Common myeloid progenitor, CD34-positive (primary cell): ENCODE measurements at regions not wholly inside any gene's neighbourhood (a gene's known extent, or its start where the extent isn't known, plus 50 kb on each side); places are given as distances from the start of the nearest gene placed in this dataset.

ENCODE experiments used
- CTCF ChIA-PET: fragments of 350-600 bp; sonication (Branson Sonifier 250); formaldehyde crosslinking; loops from one replicate; lab custom pipeline; 2021; ENCODE audit warnings: antibody characterized with exemption; lab: Charles Lee
- POLR2A ChIA-PET: fragments of 350-600 bp; sonication (Branson Sonifier 250); formaldehyde crosslinking; loops from one replicate; lab custom pipeline; 2021; ENCODE audit warnings: antibody characterized with exemption; lab: Charles Lee
- DNase-seq, 3 donors: peaks; one replicate each; pipeline versions ENCODE4 v3.0.0 to v3.0.0-alpha.2; 2013
- H3K27ac ChIP-seq, 2 experiments: 1 replicate in 1 of 2; 2 replicates in 1 of 2; pipeline ENCODE4 v1.7.0; 2013; ENCODE audit warnings: inconsistent platforms in 2 of 2, low read length in 2 of 2, mild to moderate bottlenecking in 2 of 2, low read depth in 1 of 2, moderate library complexity in 1 of 2; ENCODE audit not compliant: severe bottlenecking in 2 of 2, insufficient read depth in 1 of 2, poor library complexity in 1 of 2
- H3K27me3 ChIP-seq, 5 experiments: replicated peaks in 2 of 5; 1 replicate in 3 of 5; 2 replicates in 2 of 5; pipeline versions ENCODE4 v1.6.1 to v1.7.0; 2013; ENCODE audit warnings: low read length in 4 of 5, mild to moderate bottlenecking in 2 of 5, moderate library complexity in 2 of 5, inconsistent platforms in 1 of 5; ENCODE audit not compliant: insufficient read depth in 5 of 5, control insufficient read depth in 4 of 5
- H3K36me3 ChIP-seq, 4 experiments: 1 replicate in 2 of 4; 2 replicates in 2 of 4; pipeline versions ENCODE4 v1.6.1 to v1.7.0; 2013; ENCODE audit warnings: low read length in 3 of 4, control low read depth in 1 of 4, mild to moderate bottlenecking in 1 of 4; ENCODE audit not compliant: control insufficient read depth in 4 of 4, insufficient read depth in 4 of 4
- H3K4me1 ChIP-seq, 4 experiments: 1 replicate in 3 of 4; 2 replicates in 1 of 4; pipeline versions ENCODE4 v1.6.1 to v1.7.1; 2013; ENCODE audit warnings: low read length in 3 of 4, mild to moderate bottlenecking in 3 of 4, control low read depth in 1 of 4, inconsistent platforms in 1 of 4, moderate library complexity in 1 of 4; ENCODE audit not compliant: control insufficient read depth in 4 of 4, insufficient read depth in 4 of 4; ENCODE audit errors: control extremely low read depth in 1 of 4
- H3K4me3 ChIP-seq, 7 experiments: 1 replicate in 4 of 7; 2 replicates in 3 of 7; pipeline versions ENCODE4 v1.5.1 to v1.7.0; 2013; ENCODE audit warnings: mild to moderate bottlenecking in 7 of 7, low read length in 6 of 7, moderate library complexity in 6 of 7, inconsistent platforms in 2 of 7, low read depth in 2 of 7, control low read depth in 1 of 7; ENCODE audit not compliant: insufficient read depth in 4 of 7, control insufficient read depth in 1 of 7; ENCODE audit errors: extremely low read depth in 1 of 7
- H3K9me3 ChIP-seq, 5 experiments: 1 replicate in 4 of 5; 2 replicates in 1 of 5; pipeline versions ENCODE4 v1.6.1 to v1.7.1; 2013; ENCODE audit warnings: low read length in 4 of 5, mild to moderate bottlenecking in 2 of 5, inconsistent platforms in 1 of 5, low read depth in 1 of 5, moderate library complexity in 1 of 5; ENCODE audit not compliant: control insufficient read depth in 4 of 5, insufficient read depth in 2 of 5; ENCODE audit errors: control extremely low read depth in 1 of 5
- WGBS: methylation state at CpG from one replicate; pipeline ENCODE4 v1.1.5; 2013; ENCODE audit not compliant: insufficient coverage; 5-methylcytosine and 5-hydroxymethylcytosine counted together

DNA sequence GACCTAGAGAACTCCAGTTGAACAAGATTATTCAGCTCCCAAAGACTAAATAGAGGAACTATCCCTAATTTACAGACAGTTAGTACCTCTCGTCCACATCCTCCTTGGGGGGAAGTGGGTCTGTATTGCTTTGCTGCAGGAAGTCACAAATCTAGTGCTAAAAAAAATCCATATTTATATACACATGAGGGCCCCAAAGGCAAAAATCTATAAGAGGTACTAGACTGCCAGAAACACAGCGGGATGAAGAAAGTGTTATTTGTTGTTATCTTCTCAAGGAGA is 190.1 kb downstream of the TTC8 start:
- no peak overlapping the region for H3K27ac ChIP-seq
- peak in 2 of 3 donors; percentile 58 to 65 for DNase-seq
- ChIA-PET POLR2A (no interaction called here), CTCF (interaction anchor here (1.0 kb wide), 2 partner anchors 12 to 346 kb away, joined by 3 to 5 read pairs; no protein-coding TSS in a partner anchor)
- no peaks in the 10 kb centered on the region for H3K36me3 ChIP-seq
- H3K27me3 ChIP-seq: peaks cover 0 to 3% (median 0%) of the 10 kb centered on the region in 5 experiments
- peak overlapping the region in 2 of 7 experiments; percentile 3 to 9 for H3K4me3 ChIP-seq
- 0% methylated on average over 1 of the region's 2 CpGs for WGBS
- H3K4me1 ChIP-seq: peaks cover 3 to 15% (median 14%) of the 10 kb centered on the region in 4 experiments
- peaks cover 0 to 3% (median 0%) of the 10 kb centered on the region in 5 experiments for H3K9me3 ChIP-seq

DNA sequence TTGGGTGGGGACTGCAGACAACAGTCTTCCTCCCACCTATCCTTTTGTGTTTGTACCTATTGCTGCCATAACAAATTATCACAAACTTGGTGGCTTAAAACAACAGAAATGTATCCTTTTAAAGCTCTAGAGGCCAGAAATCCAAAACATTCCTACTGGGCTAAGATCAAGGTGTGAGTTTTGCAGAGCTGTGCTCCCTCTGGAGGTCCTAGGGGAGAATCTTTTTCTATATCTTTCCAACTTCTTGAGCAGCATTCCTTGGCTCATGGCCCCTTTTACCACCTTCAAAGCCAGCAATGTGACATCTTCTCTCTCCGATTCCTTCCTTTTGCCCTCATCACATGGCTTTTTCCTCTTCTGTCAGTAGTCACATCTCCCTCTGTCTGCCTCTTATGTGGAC is 190.6 kb downstream of the TTC8 start:
- Histone ChIP-seq H3K4me3 (no peak overlapping the region), H3K27ac (no peak overlapping the region), H3K27me3 (peaks cover 0 to 3% (median 0%) of the 10 kb centered on the region in 5 experiments), H3K36me3 (no peaks in the 10 kb centered on the region), H3K9me3 (peaks cover 0 to 3% (median 0%) of the 10 kb centered on the region in 5 experiments), H3K4me1 (peaks cover 3 to 15% (median 14%) of the 10 kb centered on the region in 4 experiments)
- WGBS: 100% methylated on average over 1 of the region's 1 CpG
- no peak for DNase-seq
- ChIA-PET POLR2A (no interaction called here), CTCF (interaction anchor here (1.0 kb wide), 2 partner anchors 11 to 346 kb away, joined by 3 to 5 read pairs; no protein-coding TSS in a partner anchor)

DNA sequence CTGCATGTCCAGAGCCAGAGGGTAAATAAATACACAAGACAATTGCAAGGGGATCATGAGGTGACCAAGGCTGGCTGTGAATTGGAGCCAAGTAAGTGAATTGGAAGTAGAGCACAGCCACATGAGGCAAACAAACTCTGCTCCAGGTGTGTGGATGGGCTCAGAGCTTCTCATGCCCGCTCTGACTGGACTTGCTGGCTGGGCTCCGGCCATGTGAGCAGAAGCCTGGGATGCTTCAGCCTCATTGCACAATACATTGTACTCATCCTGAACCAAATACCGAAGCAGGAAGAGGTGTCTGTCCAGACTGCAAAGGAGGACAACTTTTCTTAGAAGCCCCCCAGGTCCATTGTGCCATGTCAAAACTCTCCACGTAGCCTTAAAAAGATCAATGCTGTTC is 193.0 kb downstream of the TTC8 start:
- Histone ChIP-seq H3K27me3 (peaks cover 0 to 3% (median 2%) of the 10 kb centered on the region in 5 experiments), H3K36me3 (no peaks in the 10 kb centered on the region), H3K9me3 (peaks cover 0 to 3% (median 0%) of the 10 kb centered on the region in 5 experiments), H3K4me1 (peaks cover 3 to 15% (median 14%) of the 10 kb centered on the region in 4 experiments), H3K27ac (no peak overlapping the region), H3K4me3 (no peak overlapping the region)
- POLR2A ChIA-PET: no interaction called here
- no peak for DNase-seq
- CTCF ChIA-PET: interaction anchor here (1.5 kb wide), 1 partner anchor 11 kb away, joined by 4 read pairs; no protein-coding TSS in a partner anchor
- WGBS: 96% methylated on average over 3 of the region's 4 CpGs

DNA sequence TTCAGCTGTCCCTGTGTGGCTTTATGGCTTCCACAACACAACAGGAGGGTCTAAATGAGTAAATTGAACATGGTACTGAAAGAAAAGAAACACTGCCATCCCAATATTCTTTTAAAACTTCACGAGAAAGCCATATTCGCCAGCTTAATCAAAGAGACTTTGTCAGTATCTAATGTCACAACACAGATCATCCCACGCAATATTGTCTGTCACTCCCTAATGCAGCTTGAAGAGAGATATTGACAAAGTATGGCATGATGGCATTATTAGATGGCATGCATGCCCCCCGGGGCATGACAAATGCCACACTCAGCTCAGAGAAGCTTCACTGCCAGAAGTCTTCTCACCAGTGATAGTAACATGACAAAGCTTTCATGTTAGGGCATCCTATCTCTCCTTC is 197.8 kb downstream of the TTC8 start:
- H3K4me1 ChIP-seq: peaks cover 0 to 9% (median 8%) of the 10 kb centered on the region in 4 experiments
- H3K27me3 ChIP-seq: peaks cover 0 to 14% (median 11%) of the 10 kb centered on the region in 5 experiments
- no peak overlapping the region for H3K27ac ChIP-seq
- no peaks in the 10 kb centered on the region for H3K9me3 ChIP-seq
- POLR2A ChIA-PET: no interaction called here
- no peak for DNase-seq
- CTCF ChIA-PET: no interaction called here
- 100% methylated on average over 1 of the region's 4 CpGs for WGBS
- no peak overlapping the region for H3K4me3 ChIP-seq
- no peaks in the 10 kb centered on the region for H3K36me3 ChIP-seq

DNA sequence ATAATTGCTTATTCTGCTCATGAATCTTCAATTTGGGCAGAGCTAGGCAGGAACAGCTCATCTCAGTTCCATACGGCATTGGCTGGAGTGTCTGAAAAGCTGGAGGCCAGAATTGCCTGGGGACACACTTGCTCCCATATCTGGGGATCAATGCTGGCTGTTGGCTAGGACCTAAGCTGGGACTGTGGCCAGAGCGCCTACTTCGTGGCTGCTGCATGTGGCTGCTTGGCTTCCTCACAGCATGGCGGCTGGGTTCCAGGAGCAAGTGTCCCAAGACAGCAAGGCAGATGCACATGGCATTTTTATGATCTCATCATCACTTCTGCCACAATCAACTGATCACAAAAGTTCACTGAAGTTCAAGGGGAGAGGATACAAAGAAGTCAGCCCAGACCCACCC is 200.2 kb downstream of the TTC8 start:
- 96% methylated on average over 3 of the region's 4 CpGs for WGBS
- ChIA-PET CTCF (interaction anchor here (1.4 to 1.6 kb wide), 2 partner anchors 152 to 888 kb away, joined by 3 to 4 read pairs; no protein-coding TSS in a partner anchor), POLR2A (no interaction called here)

DNA sequence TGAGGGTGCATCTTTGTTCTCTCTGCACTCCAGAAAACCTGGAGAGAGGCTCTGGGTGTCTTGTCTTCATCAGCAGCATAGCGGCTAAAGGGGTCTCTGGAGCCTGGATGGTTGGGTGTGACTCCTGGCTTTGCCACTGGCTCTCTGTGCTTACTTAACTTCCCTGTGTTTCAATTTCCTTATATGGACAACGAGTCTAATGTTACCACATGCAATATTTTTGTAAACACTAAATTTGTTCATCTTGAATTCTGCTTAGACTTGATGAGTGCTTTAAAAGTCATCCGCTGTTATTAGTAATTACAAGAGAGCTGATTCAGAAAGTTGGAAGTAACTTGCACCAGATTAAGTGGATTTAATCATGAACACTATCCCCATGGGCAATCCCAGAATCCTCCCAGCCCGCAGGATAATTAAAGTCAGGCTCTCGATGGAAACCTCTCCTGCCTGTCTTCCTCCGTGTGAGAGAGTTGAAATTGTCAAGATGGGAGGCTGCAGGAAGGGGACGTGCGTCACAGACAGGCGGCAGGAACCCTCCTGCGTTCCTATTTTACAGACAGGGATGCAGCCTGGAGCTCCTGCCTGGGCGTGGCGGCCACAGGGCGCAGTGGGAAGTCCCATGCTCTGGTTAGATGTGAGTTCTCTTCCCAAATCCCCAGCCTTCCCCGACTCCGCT is 201.2 kb downstream of the TTC8 start:
- peaks cover 0 to 3% (median 0%) of the 10 kb centered on the region in 5 experiments for H3K9me3 ChIP-seq
- peak in 2 of 3 donors; percentile 37 to 42 for DNase-seq
- CTCF ChIA-PET: interaction anchor here (1.4 to 4.5 kb wide), 5 partner anchors 11 to 908 kb away, joined by 4 to 25 read pairs (median 4); no protein-coding TSS in a partner anchor
- peaks cover 4 to 38% (median 11%) of the 10 kb centered on the region in 5 experiments for H3K27me3 ChIP-seq
- 71% methylated on average over 14 of the region's 15 CpGs for WGBS
- no peaks in the 10 kb centered on the region for H3K36me3 ChIP-seq
- H3K27ac ChIP-seq: no peak overlapping the region
- POLR2A ChIA-PET: no interaction called here
- H3K4me3 ChIP-seq: no peak overlapping the region
- peaks cover 0 to 17% (median 12%) of the 10 kb centered on the region in 4 experiments for H3K4me1 ChIP-seq

More for the DNA sequence above, 200.2 kb downstream of the TTC8 start:
- Histone ChIP-seq H3K9me3 (peaks cover 0 to 3% (median 0%) of the 10 kb centered on the region in 5 experiments), H3K36me3 (no peaks in the 10 kb centered on the region), H3K4me1 (peaks cover 0 to 17% (median 12%) of the 10 kb centered on the region in 4 experiments), H3K27ac (no peak overlapping the region), H3K27me3 (peaks cover 4 to 32% (median 11%) of the 10 kb centered on the region in 5 experiments), H3K4me3 (no peak overlapping the region)
- no peak for DNase-seq
